ENCODE measurements at regions not wholly inside any gene's neighbourhood (a gene's known extent, or its start where the extent isn't known, plus 50 kb on each side); places are given as distances from the start of the nearest gene placed in this dataset.

DNA sequence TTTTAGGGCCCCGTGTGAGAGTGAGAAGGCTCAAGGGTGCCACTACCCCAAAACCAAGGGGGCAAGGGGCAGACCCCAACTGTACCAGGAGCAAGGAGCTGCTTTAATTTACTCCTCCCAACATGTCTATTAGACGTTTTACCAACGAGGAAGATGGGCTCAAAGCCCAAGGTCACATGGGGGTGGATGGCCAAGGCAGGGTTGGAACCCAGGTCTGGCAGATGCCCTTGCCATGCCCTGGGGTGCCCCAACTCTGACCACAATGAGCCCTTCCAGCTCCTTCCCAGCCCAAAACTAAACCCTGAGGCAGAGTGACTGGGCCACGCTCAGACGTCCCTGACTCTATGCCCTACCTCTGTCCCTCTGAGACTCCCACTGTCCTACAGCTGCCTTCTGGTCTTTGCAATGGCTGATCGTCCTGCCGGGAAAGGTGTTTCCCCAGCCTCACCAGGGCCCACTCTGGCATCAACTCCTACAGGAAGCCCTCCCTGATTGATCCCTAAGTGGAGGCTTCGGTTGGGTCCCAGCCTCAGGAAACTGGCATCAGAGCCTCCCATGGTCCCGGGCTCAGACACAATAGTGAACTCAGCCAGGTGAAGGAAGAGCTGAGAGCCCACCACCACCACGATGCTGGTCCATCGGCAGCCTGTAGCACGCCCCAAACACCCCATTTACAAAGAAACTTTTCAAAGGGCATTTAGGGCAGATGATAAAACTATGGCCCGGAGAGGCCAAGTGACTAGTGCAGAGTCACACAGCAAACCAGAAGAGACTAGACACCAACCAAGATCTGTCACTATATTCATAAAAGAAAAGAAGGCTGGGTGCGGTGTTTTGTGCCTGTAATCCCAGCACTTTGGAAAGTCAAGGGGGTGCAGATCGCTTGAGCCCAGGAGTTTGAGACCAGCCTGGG, 60.2 kb upstream of the MYL10 start:
- Histone ChIP-seq H3K27ac (ENCODE audit: low read length) (no peak overlapping the region), H3K36me3 (replicated peaks; ENCODE audit: low read depth, low read length) (no peaks in the 10 kb centered on the region), H3K4me2 (ENCODE audit: low read length) (no peak overlapping the region; the same call in 1 of the 2 replicates), H3K27me3 (ENCODE audit: low read depth, low read length) (peaks cover 6% of the 10 kb centered on the region; the same call in 1 of the 2 replicates), H2AFZ (ENCODE audit: low read depth, low read length) (no peak overlapping the region), H3K4me3 (ENCODE audit: low read length) (no peak overlapping the region), H3K79me2 (ENCODE audit: low read length) (no peaks in the 10 kb centered on the region), H3K4me1 (ENCODE audit: low read length) (peaks cover 8% of the 10 kb centered on the region; the same call in 1 of the 2 replicates), H3K9ac (ENCODE audit: low read length) (no peak overlapping the region), H4K20me1 (ENCODE audit: insufficient read depth, low read length) (no peaks in the 10 kb centered on the region), H3K9me3 (ENCODE audit: insufficient read depth, low read length) (no peaks in the 10 kb centered on the region)
- TF ChIP-seq EZH2phosphoT487 (IDR thresholded peaks at IDR 0.05; ENCODE audit: low read depth) = no peak
- TF ChIP-seq, protein P1, sequence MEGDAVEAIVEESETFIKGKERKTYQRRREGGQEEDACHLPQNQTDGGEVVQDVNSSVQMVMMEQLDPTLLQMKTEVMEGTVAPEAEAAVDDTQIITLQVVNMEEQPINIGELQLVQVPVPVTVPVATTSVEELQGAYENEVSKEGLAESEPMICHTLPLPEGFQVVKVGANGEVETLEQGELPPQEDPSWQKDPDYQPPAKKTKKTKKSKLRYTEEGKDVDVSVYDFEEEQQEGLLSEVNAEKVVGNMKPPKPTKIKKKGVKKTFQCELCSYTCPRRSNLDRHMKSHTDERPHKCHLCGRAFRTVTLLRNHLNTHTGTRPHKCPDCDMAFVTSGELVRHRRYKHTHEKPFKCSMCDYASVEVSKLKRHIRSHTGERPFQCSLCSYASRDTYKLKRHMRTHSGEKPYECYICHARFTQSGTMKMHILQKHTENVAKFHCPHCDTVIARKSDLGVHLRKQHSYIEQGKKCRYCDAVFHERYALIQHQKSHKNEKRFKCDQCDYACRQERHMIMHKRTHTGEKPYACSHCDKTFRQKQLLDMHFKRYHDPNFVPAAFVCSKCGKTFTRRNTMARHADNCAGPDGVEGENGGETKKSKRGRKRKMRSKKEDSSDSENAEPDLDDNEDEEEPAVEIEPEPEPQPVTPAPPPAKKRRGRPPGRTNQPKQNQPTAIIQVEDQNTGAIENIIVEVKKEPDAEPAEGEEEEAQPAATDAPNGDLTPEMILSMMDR (IDR thresholded peaks at IDR 0.05; ENCODE audit: low read depth, low read length) = no peak

DNA sequence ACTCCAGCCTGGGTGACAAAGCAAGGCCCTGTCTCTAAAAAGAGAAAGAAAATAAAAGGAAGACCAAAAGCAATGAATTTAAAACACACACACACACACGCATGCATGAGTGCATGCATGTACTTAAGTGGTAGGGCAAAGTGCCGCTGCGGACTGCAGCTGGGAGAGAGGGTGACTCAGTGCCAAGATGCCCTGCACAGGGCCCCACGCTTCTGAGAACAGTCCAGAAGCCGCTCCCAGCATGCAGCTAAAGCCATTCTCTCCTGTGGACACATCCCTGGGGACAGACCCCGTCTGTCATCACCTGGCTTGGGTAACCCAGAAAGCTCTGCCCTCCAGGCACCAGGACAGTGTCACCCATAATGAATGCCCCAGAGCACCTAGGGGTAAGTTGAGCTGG, 61.0 kb upstream of the MYL10 start:
- H3K4me1 ChIP-seq (ENCODE audit: low read length) = peaks cover 6% of the 10 kb centered on the region; the same call in 1 of the 2 replicates
- H3K9ac ChIP-seq (ENCODE audit: low read length) = no peak overlapping the region
- no peaks in the 10 kb centered on the region for H4K20me1 ChIP-seq (ENCODE audit: insufficient read depth, low read length)
- H3K4me2 ChIP-seq (ENCODE audit: low read length) = no peak overlapping the region
- no peak overlapping the region for H2AFZ ChIP-seq (ENCODE audit: low read depth, low read length)
- no peak overlapping the region for H3K4me3 ChIP-seq (ENCODE audit: low read length)
- no peaks in the 10 kb centered on the region for H3K36me3 ChIP-seq (replicated peaks; ENCODE audit: low read depth, low read length)
- no peak overlapping the region for H3K27ac ChIP-seq (ENCODE audit: low read length)
- TF ChIP-seq, protein P1 (IDR thresholded peaks at IDR 0.05; ENCODE audit: low read depth, low read length) = no peak
- no peak for TF ChIP-seq EZH2phosphoT487 (IDR thresholded peaks at IDR 0.05; ENCODE audit: low read depth)
- no peaks in the 10 kb centered on the region for H3K9me3 ChIP-seq (ENCODE audit: insufficient read depth, low read length)
- H3K27me3 ChIP-seq (ENCODE audit: low read depth, low read length) = peaks cover 6% of the 10 kb centered on the region; the same call in 1 of the 2 replicates
- H3K79me2 ChIP-seq (ENCODE audit: low read length) = no peaks in the 10 kb centered on the region

DNA sequence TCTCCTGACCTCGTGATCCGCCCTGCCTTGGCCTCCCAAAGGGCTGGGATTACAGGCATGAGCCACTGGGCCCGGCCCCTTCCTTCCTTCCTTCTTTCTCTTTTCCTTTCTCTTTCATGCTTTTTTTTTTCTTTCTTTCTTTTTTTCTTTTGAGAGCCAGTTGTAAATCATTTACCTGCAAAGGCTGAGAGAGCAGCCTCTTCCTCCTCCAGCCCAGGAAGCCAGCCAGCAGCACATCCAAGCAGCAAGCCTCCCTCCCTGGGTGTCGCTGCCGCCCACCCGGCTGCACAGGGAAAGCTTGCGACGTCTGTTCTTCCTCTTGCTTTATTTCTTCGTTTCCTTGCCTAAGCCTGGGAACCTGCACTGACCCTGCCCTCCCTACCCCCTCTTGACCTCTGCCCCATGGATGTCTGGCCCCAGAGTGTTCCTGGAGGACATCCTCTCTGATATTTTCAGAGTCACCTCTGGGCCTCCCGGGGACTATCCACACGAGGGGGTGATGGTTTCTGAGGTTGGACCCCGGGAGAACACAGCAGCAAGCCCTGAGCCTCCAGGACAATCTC, 62.8 kb upstream of the MYL10 start:
- TF ChIP-seq, protein P1 (IDR thresholded peaks at IDR 0.05; ENCODE audit: low read depth, low read length) = no peak
- no peak for TF ChIP-seq EZH2phosphoT487 (IDR thresholded peaks at IDR 0.05; ENCODE audit: low read depth)
- H3K27me3 ChIP-seq (ENCODE audit: low read depth, low read length) = peaks cover 6% of the 10 kb centered on the region; the same call in 1 of the 2 replicates
- H3K36me3 ChIP-seq (replicated peaks; ENCODE audit: low read depth, low read length) = no peaks in the 10 kb centered on the region
- H3K9me3 ChIP-seq (ENCODE audit: insufficient read depth, low read length) = no peaks in the 10 kb centered on the region
- no peak overlapping the region for H3K4me3 ChIP-seq (ENCODE audit: low read length)
- peaks cover 6% of the 10 kb centered on the region; the same call in 1 of the 2 replicates for H3K4me1 ChIP-seq (ENCODE audit: low read length)
- no peak overlapping the region for H3K9ac ChIP-seq (ENCODE audit: low read length)
- no peak overlapping the region for H3K4me2 ChIP-seq (ENCODE audit: low read length)
- H4K20me1 ChIP-seq (ENCODE audit: insufficient read depth, low read length) = no peaks in the 10 kb centered on the region
- H3K27ac ChIP-seq (ENCODE audit: low read length) = no peak overlapping the region
- no peaks in the 10 kb centered on the region for H3K79me2 ChIP-seq (ENCODE audit: low read length)
- no peak overlapping the region for H2AFZ ChIP-seq (ENCODE audit: low read depth, low read length)

DNA sequence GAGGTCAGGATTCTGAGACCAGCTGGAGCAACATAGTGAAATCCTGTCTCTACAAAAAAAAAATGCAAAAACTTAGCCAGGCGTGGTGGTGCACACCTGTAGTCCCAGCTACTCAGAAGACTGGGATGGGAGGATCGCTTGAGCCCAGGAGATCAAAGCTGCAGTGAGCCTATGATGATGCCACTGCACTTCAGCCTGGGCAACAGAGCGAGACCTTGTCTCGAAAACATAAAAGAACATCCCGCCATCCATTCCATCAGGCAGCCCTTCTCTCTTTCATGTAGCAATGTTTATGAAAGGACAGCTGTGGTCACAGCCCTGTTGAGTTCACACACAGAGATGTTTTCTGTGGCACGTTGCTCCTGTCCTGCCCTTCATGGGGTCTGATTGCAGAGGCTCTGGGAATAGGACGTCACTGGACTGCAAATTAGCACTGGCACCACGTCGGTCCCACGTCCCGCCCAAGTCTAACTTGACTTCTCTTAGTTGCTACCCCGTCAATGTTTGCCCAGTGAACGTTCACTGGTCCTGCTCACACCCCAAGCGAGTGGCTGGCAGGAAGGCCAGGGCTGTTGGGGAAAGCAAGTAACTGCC, 64.5 kb upstream of the MYL10 start:
- TF ChIP-seq, protein P1 (IDR thresholded peaks at IDR 0.05; ENCODE audit: low read depth, low read length) = no peak
- TF ChIP-seq EZH2phosphoT487 (IDR thresholded peaks at IDR 0.05; ENCODE audit: low read depth) = no peak
- Histone ChIP-seq H3K4me2 (ENCODE audit: low read length) (no peak overlapping the region), H3K36me3 (replicated peaks; ENCODE audit: low read depth, low read length) (no peaks in the 10 kb centered on the region), H3K27ac (ENCODE audit: low read length) (no peak overlapping the region), H3K79me2 (ENCODE audit: low read length) (no peaks in the 10 kb centered on the region), H3K4me3 (ENCODE audit: low read length) (no peak overlapping the region), H3K9me3 (ENCODE audit: insufficient read depth, low read length) (no peaks in the 10 kb centered on the region), H2AFZ (ENCODE audit: low read depth, low read length) (no peak overlapping the region), H3K9ac (ENCODE audit: low read length) (no peak overlapping the region), H4K20me1 (ENCODE audit: insufficient read depth, low read length) (no peaks in the 10 kb centered on the region), H3K4me1 (ENCODE audit: low read length) (0 out of 2 replicates have a peak, but pooled peaks cover 1% of the 10 kb centered on the region), H3K27me3 (ENCODE audit: low read depth, low read length) (peaks cover 6% of the 10 kb centered on the region; the same call in 1 of the 2 replicates)

Data from OCI-LY3 (cell line).